ENCODE measurements at regions not wholly inside any gene's neighbourhood (a gene's known extent, or its start where the extent isn't known, plus 50 kb on each side); places are given as distances from the start of the nearest gene placed in this dataset.

DNA sequence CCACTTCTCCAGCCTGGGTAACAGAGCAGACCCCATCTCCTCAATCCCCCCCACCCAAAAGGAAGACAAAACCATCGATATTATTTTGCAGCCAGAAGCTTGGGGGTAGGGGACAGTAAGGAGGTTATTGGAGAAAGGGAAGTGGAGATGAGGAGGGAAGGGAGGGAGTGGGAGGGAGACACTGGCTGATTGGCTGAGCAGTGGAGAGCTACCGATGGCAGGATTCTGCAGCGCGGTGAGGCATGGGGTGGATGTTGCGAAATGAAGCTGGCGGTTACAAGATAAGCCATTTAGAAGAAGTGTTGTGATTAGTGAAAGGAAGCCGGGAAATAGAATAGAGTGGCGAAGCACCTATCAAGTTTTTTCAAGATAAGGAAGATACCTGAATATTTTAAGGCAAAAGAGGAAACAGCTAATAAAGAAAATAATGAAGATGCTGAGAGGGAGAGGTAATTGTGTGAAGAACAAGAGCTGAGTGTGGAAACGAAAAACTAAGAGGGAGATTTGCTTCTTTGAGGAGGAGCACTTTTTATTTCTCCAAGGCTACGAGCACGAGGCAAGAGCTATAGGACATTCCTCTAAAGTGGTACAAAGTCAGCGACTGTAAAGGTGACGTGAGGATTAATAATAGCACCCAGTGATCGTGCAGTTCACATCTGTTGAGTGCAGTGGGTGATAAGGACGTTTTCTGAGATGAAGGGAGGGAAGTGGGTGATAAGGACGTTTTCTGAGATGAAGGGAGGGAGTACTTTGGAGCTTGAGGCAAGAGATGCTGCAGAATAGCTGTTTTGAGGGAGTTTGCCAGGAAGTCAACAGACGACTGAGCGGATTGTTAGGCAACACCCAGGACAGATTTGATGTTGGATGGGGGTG is 103.2 kb upstream of the KIF26B start (continued):
- TF ChIP-seq RBM14 (IDR thresholded peaks at IDR 0.05; ENCODE audit: borderline replicate concordance, insufficient read depth, low read depth, low read length) (no peak), NCOR1 (IDR thresholded peaks at IDR 0.05) (peak; percentile 78), POLR2B (IDR thresholded peaks at IDR 0.05; ENCODE audit: low read depth, partially characterized antibody) (no peak), HLTF (IDR thresholded peaks at IDR 0.05) (no peak; the same call in 1 of the 2 replicates), TBP (optimal IDR thresholded peaks at IDR 0.05; ENCODE audit: low read depth, low read length) (no peak), TSHZ1 (CRISPR knock-in tag; IDR thresholded peaks at IDR 0.05) (no peak), ZNF12 (CRISPR knock-in tag; IDR thresholded peaks at IDR 0.05) (no peak), EGR1 (conservative IDR thresholded peaks at IDR 0.05) (peak; percentile 57), HMBOX1 (IDR thresholded peaks at IDR 0.05) (no peak), PRDM10 (IDR thresholded peaks at IDR 0.05; ENCODE audit: partially characterized antibody) (peak; percentile 32), HNRNPL (IDR thresholded peaks at IDR 0.05; ENCODE audit: low read depth, low read length) (no peak), ZNF146 (CRISPR knock-in tag; IDR thresholded peaks at IDR 0.05; ENCODE audit: unreplicated experiment) (no peak), SMARCE1 (IDR thresholded peaks at IDR 0.05) (peak; percentile 95), ZEB2 (IDR thresholded peaks at IDR 0.05) (peak; percentile 90), FOXA1 (IDR thresholded peaks at IDR 0.05; ENCODE audit: borderline replicate concordance) (no peak), ZNF551 (CRISPR knock-in tag; IDR thresholded peaks at IDR 0.05) (no peak), ZBTB43 (CRISPR knock-in tag; IDR thresholded peaks at IDR 0.05) (no peak)

Data from K562 (cell line).